HG03342 (cell line): ENCODE measurements at regions not wholly inside any gene's neighbourhood (a gene's known extent, or its start where the extent isn't known, plus 50 kb on each side); places are given as distances from the start of the nearest gene placed in this dataset.
A peak's percentile ranks its signal among the peaks of the same experiment; 100 is the strongest.
"Not testable (repeated sequence)": the region's sequence is repeated elsewhere in the genome, so short reads cannot be mapped to it uniquely, and the experiment has no call there.

ENCODE experiments used
- ATAC-seq: cut with Tn5 transposase; IDR thresholded peaks from one replicate; pipeline ENCODE4 v1.9.1; 2021; ENCODE audit warnings: mild to moderate bottlenecking, moderate library complexity; ENCODE audit not compliant: unreplicated experiment

DNA sequence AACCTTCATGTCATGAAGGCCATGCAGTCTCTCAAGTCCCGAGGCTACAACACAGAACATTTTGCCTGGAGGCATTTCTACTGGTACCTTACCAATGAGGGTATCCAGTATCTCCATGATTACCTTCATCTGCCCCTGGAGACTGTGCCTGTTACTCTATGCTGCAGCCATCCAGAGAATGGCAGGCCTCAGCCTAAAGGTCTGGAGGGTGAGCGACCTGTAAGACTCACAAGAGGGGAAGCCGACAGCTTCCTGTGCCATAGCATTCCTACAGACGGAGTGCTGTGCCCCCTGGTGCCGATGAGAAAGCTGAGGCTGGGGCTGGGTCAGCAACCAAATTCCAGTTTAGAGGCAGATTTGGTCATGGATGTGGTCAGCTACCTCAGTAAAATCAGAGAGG lies 51.3 kb upstream of the CADPS start:
- ATAC-seq, result no peak

DNA sequence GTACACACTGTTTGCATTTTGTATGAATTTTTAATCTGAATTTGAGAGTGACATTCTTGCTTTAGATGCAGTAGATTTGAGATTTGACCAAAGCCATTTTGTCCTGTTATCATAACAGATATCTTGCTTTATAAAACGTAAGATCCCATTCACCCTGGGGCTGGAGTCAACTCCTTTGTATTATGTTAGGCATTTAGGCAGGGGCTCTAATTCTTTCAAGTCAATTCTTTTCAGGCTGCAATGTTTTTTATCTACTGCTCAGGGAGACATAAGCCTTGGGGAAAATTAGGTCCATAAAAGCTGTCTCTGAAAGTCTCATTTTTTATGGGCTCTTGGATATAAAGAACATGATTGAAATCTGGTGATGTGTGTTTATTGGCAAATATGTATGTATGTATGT lies 53.0 kb upstream of the CADPS start:
- ATAC-seq, result no peak

DNA sequence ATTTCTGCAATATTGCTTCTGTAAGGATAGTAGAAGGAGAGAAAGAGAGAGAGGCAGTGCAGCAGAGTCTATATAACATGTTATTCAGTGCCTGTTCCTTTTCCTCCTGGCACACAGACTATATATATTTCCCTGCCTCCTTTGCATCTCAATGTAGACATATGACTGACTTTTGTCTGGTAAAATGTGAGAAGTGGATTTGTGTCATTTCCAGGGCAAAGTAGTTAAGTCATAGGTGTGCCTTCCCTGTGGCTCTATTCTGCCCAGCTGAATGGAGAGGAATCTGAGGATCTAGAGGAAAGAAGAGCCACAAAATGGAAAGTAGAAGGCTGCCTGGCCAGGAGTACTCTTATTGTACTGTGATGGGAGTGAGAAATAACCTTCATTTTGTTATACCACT lies 54.6 kb upstream of the CADPS start:
- ATAC-seq, result no peak

DNA sequence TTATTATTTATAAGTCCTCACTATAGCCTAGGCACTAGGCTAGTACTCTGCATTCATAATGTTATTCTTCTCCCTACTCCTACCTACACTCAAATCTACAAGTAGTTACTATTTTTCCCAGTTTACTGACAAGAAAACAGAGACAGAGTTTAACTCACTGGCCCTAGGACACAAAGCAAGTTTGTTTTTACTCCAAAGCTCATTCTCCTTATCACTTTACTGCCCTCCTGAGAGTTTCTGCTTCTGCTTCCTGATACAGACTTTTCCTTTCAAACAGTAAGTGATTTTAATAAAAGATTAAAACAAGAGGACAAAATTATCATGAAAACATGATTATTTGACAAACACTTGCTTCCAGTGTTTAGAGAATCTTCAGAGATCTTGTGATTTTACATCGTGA lies 60.6 kb upstream of the CADPS start:
- no peak for ATAC-seq

DNA sequence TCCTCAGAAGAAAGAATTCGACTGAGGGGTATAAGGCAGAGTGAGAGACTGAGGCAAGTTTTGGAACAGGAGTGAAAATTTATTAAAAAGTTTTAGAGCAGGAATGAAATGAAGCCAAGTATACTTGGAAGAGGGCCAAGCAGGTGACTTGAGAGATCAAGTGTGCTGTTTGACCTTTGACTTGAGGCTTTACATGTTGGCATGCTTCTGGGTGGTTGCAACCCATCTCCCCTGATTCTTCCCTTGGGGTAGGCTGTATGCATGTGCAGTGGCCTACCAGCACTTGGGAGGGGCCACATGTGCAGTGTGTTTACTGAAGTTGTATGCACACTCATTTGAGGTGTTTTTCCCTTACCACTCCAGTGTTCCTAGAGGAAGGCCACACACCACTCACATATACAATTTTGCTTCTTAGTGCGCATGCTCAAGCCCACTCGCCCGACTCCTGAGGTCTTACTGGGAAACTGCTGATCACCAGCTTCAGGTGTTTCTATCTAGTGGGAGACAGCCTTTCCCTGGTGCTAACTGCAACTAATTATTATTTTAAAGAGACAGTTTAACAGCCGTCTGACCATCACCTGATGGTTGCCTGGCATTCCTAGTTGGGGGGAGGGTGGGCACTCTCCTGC lies 61.5 kb upstream of the CADPS start:
- no peak for ATAC-seq

DNA sequence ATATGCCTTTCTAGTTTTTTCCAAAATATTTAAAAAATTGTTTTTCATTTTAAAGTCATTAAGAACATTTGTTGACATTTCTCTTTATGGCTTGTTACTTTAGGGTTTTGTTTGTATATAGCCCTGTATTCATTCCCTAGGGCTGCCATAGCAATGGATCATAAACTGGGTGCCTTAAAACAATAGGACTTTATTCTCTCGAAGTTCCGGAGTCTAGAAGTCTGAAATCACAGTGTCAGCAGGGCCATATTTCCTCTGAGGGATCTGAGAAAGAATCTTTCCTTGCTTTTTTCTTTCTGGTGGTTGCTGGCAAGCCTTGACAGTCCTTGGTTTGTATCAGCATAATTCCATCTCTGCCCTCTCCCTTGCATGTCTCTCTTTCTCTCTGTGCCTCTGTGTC lies 63.4 kb upstream of the CADPS start:
- no peak for ATAC-seq

DNA sequence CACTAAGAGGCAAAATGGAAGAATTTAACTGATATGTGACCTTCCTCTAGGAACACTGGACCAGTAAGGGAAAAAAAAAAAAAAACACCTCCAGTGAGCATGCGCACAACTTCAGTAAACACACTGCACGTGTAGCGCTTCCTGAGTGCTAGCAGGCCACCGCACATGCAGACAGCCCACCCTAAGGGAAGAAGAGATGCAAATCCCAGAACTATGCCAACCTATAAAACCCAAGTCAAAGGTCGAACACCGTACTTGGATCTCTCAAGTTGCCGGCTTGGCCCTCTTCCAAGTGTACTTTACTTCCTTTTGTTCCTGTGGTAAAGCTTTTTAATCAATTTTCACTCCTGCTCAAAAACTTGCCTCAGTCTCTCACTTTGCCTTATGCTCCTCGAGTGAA lies 64.5 kb upstream of the CADPS start:
- ATAC-seq, result no peak

DNA sequence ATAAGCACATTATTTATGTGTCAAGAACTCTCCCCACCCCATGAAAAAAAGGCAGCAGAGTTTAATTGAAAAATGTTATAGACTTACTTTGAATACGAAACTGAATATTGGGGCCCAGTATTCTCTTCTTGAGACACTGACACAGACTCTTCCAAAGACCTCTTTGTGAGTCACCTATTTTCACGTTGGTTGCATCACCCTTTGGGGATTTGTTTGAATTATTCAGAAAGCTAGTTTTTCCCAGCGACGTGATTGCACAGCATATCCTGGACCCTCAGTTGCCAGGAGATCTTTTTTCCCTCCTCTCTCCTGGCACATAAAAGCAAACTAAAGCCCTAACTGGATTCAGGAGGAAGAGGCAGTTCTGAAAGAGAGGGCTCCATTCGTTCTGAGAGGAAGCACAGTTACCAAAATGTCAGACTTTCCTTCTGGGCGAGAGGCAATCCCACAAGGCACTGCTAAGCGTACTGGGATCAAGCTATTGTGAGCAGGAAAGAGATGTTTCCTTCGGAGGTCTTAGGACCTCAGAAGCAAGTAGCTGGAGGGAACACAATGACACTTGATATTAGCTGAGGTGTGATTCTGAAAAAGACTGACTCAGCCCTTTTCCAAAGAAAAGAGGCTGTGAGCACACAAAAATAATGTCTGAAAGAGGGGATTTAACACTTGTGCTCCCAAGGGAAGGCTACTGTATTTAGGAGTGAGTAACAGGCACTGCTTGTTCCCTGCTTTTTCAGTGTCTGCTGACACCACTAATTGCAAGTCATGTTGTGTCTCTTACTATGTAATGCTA lies 65.8 kb upstream of the CADPS start:
- ATAC-seq, result no peak

DNA sequence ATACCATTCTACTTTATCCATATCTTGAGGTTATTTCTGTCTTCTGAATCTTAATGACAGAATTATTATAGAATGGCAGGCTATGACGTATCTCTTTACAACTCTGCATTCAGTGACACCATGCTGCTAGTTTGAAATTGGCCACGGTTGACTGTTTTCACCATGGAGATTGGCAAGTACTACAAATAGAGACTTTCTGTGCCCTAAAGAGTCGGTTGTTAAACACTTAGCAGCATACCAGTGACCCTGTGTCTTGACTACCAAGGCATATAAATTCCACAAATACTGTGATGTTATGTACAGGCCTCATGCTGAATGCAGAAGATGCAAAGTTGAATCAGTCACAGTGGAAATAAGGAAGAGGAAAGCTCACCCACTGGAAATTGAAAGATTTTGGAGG lies 67.0 kb upstream of the CADPS start:
- no peak for ATAC-seq

DNA sequence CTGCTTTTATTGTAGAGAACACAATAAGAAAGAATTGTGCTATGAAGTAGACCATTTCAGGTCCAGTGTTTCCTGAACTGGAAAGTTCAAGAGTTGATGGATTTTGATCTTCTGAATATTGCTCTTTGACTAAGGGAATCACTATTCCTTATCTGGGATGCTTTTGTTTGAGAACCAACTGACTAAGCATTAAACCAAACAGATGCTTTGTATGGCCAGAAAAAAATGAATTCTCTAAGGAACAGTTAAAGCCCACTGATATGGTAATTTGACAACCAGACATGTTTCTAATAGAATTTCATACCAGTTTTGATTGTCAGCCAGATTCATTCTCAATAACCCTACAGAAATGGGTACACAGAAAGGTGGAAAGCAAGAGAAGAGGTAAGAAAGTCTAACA lies 67.5 kb upstream of the CADPS start:
- ATAC-seq, result no peak

DNA sequence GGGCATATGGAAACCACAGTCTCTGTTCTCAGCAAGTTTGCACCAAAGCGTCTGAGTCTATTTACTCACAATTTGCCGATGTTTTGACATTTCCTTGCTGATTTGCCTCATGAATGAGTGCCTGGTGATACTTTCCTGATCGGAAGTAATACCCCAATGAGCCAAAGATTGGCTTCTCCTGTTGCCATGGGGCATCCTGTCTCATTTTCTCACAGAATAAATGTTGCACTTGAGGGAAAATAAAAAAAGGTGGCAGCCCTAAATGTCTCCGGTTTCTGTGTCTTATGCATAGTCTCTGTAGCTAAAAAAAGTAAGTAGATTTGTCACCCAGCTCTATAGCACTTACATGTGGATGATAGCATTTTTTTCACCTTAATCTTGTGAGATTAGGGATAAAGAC lies 73.7 kb upstream of the CADPS start:
- ATAC-seq, result no peak

DNA sequence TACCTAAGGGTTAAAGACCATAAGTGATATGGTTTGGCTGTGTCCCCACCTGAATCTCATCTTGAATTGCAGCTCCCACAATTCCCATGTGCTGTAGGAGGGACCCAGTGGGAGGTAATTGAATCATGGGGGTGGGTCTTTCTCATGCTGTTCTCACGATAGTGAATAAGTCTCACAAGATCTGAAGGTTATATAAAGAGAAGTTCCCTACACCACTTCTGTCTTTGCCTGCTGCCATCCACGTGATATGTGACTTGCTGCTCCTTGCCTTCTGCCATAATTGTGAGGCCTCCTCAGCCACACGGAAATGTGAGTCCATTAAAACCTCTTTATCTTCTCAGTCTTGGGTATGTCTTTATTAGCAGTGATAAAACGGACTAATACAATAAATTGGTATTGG lies 75.0 kb upstream of the CADPS start:
- no peak for ATAC-seq

DNA sequence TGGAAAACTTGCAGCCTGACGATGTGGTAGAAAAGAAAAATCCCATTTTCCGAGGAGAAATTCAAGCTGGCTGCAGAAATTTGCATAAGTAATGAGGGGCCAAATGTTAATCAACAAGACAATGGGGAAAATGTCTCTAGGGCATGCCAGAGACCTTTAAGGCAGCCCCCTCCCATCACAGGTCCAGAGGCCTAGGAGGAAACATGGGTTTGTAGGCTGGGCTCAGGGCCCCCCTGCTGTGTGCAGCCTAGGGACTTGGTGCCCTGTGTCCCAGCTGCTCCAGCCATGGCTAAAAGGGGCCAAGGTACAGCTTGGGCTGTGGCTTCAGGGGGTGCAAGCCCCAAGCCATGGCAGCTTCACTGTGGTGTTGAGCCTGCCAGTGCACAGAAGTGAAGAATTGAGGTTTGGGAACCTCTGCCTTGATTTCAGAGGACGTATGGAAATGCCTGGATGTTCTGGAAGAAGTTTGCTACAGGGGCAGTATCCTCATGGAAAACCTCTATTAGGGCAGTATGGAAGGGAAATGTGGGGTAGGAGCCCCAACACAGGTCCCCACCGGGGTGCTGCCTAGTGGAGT lies 75.9 kb upstream of the CADPS start:
- no peak for ATAC-seq

DNA sequence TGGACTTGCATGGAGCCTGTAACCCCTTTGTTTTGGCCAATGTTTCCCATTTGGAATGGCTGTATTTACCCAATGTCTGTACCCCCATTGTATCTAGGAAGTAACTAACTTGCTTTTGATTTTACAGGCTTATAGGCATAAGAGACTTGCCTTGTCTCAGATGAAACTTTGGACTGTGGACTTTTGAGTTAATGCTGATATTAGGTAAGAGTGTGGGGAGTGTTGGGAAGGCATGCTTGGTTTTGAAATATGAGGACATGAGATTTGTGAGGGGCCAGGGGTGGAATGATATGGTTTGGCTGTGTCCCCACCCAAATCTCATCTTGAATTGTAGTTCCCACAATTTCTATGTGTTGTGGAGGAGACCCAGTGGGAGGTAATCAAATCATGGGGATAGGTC lies 76.7 kb upstream of the CADPS start:
- ATAC-seq, result not testable (repeated sequence)

DNA sequence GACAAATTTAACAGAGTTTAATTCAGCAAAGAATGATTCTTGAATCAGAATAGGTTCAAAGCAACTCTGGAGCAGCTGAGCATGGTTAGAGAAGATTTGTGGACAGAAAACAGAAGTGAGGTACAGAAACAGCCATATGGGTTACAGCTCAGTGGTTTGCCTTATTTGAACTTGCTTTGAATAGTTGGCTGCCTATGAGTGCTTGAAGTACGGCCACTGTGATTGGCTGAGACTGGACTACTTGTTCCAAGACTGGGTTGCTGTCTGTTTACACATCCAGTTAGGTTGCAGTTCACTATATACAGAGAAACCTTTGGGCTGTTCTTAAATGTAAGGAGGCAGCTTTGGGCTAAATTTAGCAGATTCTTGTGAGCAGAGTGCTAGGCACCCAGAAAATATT lies 79.4 kb upstream of the CADPS start:
- peak; percentile 94 for ATAC-seq

DNA sequence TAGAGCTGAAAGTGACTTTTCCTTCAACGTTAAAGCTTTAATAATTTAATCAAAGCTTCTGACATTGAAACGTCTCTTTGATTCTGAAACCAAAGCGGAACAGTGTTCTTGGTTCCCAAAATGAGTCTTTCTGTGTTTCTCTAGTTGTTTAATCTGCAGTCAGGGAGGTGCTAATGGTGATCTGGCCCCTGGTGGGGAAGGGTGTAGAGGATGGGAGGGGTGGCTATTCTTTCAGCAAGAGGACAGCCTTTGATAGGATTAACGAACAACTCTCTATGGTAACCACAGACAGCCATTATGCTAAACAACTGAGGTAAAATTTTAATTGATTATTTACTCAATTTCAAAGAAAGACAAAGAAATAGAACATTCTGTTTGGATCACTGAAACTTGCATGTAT lies 79.9 kb upstream of the CADPS start:
- ATAC-seq, result no peak

DNA sequence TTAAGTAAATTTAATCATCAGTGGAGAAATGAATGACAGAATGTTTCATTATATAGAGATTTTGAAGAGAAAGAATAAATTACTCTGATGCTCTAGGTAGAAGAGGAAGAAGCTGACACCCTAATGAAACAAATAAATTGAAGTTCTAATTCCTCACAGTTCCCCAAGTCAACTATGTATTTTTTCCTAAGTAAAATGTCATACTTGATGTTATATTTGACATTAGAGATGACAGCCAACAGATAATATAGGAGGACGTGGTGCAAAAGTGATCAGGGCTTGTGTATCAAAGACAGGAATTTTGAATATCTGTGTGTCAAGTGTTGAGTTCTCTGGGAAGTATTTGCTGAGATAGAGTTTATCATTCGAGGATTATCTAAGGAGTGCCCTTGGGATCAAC lies 81.2 kb upstream of the CADPS start:
- ATAC-seq, result no peak

DNA sequence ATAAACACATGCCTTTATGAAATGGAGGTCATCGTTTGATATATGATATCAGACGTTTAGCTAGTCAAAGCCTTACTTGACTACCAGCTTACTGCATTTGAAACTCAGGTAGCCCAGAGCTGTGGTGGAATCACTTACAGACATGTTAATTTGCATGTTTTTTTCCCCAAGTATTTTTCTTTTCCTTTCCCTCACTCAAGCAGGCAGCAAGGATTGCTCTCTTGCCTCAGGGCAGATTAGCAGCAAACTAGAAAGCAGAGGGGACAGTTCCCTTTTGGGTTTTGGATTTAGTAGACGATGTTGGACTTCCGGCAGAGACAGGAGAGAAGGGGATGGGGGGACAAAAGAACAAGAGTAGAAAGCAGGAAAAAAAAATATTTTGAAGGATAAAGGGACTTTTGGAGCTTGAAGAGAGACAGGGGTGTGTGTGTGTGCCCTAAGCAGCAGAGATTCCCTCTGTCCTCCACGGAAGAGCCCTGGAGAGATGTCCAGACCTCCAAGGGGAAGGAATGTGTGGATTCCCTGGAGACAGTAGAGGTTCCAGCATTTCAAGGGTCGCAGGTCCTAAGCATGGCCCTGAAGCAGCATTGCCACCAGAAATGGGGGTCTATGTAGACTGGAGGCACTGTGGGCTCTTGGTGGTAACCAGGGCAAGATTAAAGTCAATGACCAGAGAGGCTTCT lies 86.8 kb upstream of the CADPS start:
- ATAC-seq, result no peak

DNA sequence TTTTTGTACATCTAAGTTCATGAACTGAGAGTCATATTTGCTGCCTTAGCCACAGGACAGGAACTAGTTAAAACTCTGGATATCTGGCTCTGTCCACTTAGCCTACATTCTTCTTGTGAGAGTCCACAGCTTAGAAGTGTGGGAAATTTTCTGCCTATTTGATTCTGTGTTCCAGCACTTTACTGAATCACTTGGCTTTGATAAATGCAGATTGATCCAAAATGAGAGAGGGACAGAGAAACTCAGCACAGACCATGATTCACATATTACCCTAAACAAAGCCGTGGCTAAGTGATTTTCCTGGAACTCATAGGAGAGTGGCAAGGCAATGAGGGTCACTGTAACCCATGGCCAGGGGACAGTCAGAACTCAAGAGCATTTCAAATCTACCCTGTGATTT lies 87.5 kb upstream of the CADPS start:
- ATAC-seq, result no peak

DNA sequence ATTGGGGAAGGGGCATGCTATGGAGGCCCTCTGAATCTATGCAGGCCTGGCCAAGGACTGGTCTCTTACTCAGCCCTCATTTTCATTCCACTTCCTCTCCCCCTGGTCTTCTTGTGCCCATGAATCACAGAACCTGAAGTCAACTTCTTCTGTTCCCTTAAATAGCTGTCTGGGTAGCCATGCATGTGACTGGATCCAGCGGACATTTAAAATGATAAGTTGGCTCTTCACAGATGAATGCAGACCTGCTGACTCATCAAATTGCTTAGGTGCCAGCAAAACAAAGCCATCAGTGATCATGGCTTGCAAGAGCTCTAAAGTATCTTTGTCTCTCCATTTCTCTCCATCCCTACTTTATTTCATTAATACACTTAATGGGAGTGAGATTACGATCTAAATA lies 90.1 kb upstream of the CADPS start:
- no peak for ATAC-seq

DNA sequence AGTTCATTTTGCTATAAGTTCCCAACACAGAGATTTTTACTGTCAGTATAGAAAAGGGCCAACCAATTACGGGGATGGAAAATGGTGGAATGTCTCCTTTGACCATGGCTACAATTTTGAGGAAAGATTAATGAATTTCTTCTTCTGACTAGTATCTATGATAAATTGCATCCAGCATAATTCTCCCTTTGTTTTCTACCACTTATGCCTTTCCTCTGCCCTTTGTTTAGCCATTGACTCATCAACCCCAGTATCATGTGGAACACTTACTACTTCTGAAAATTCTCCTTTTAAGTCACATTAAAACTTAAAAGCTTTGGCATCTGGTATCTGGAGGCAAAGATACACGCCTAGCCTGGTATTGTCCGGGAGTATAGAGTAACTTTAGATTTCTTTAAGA lies 92.9 kb upstream of the CADPS start:
- no peak for ATAC-seq

DNA sequence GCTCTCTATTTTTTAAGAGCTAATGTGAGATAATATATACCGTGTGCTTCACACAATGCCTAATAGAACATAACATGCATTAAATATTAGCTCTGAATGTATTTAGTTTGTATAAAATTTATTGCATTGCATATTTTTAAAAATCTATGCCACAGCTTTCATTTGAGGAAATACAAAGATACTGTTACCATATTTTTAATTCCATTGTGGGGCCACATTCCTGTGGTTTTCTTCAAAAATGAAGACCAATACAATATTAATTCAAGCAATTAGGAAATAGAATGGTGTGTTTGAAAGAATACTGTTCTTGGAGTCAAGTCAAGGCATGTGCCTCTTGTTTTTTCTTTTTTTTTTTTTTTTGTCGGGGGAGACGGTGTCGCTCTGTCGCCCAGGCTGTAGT lies 95.4 kb upstream of the CADPS start:
- no peak for ATAC-seq
